ENCODE measurements at regions not wholly inside any gene's neighbourhood (a gene's known extent, or its start where the extent isn't known, plus 50 kb on each side); places are given as distances from the start of the nearest gene placed in this dataset.
"Not testable (repeated sequence)": the region's sequence is repeated elsewhere in the genome, so short reads cannot be mapped to it uniquely, and the experiment has no call there.

DNA sequence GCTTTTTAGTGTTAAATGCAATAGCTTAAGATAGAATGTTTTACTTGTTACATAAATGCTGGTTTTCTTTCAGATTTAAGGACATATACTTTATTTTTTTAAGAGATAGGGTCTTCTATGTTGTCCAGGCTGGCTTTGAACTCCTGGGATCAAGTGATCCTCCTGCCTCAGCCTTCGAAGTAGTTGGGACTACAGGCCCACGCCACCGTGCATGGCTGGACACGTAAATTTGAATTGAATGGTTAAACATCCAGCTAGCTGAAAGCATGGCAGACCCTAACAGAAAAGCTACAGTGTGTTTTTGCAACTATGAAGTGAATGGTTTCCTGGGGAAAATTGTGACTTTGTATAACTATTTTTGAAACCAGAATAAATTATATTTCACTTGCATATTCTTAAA lies 2888.6 kb downstream of the RPIA start:
- DNase-seq (ENCODE audit: low read depth, low spot score); in situ Hi-C loops (cut with HindIII; ENCODE audit: low pct_unique_long_range_greater_than_20kb, low sequenced_read_pairs): not testable (repeated sequence)

DNA sequence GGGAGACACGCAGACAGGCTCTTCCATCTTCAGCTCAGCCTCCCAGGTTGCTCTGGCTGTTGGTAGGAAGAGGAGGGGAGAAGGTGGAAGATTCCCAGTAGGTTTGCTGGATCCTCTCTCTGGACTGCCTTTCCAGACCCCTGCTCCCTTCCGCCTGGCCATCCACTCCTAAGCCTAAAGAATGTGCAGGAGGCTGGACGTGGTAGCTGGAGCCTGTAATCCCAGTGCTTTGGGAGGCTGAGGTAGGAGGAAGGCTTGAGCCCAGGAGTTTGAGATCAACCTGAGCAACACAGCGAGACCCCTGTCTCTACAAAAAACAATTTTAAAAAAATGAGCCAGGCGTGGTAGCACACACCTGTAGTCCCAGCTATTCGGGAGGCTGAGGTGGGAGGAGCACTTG lies 2895.6 kb downstream of the RPIA start:
- in situ Hi-C loops (cut with HindIII; ENCODE audit: low pct_unique_long_range_greater_than_20kb, low sequenced_read_pairs); DNase-seq (ENCODE audit: low read depth, low spot score): not testable (repeated sequence)

DNA sequence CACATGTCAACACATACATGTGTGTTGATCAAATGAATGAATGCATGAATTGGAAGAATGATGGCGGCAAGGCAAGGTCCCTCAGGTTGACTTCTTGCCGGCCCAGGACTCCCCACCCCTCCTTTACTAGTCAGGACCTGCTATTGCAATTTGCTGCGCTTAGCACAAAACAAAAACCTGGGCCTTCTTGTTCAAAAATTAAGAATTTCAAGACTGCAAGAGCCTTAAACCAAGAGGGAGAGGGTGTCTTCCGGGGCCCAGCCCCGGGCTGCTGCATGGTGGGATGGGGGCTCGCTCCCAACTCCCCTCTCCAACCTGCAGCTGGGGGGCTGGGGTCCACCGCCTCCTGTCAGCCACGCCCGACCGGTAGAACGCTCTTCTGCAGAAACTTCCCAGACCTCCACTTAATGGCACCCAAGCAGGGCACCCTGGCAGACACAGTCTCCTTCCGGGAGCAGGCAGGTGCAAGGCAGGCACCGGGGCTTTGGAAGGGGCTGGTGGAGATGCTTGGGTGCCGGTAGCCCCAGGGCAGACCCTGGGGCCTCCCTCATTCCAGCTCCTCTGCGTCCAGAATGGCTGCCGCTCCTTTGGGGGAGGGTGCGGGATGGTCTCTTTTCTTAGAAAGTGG lies 2896.5 kb downstream of the RPIA start:
- DNase-seq (ENCODE audit: low read depth, low spot score); in situ Hi-C loops (cut with HindIII; ENCODE audit: low pct_unique_long_range_greater_than_20kb, low sequenced_read_pairs): not testable (repeated sequence)

DNA sequence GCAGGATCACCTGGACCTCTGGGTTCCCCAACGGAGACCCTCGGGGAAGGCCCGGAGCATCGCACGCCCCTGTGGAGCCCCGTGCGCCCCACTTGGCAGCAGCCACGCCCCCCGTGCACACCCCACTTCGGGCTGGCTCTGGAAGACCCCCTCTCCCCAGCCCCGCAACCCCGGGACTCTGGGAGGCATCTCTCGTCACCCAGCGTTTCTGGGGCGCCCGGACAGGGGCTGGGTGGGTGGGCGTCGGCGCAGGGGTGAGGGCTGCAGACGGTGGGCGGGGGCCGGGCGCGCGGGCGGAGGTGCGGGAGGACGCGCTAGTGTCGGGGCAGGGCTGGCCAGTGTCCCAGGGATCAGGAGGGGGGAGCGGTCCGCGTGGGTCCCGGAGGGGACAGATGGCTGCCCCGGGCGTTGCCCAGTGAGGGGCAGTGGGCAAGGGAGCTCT lies 2897.3 kb downstream of the RPIA start:
- DNase-seq (ENCODE audit: low read depth, low spot score); in situ Hi-C loops (cut with HindIII; ENCODE audit: low pct_unique_long_range_greater_than_20kb, low sequenced_read_pairs): not testable (repeated sequence)

DNA sequence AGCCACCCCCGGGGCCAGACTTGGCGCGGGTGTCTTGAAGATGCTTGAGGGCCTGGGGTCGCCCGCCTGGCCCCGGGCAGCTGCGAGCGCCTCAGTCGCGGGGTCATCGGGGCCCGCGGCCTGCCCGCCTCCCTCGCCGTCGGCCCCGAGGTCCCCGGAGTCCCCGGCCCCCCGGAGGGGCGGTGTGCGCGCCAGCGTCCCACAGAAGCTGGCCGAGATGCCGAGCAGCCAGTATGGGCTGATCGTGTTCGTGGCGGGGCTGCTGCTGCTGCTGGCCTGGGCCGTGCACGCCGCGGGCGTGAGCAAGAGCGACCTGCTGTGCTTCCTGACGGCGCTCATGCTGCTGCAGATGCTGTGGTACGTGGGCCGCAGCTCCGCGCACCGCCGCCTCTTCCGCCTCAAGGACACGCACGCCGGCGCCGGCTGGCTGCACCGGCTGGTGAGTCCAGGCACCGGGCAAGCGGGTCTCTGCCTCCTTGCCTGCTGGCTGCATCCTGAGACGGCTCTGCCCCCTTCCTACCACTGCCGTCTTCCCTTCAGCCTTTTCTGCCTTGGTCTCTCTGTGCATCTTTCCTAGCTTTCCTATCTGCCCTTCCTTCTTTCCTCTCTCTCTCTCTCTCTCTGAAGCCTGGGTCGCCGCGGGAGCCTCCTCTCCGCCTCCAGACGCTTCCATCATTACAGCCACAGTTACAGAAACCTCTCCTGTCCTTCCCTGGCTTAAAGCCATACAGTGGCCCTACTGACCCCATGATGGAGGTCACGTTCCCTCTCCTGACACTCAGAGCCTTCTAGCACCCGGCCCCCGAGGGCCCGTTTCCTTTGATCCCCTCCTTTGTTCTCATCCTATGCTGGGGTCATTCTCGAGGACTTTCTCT lies 2898.2 kb downstream of the RPIA start:
- in situ Hi-C loops (cut with HindIII; ENCODE audit: low pct_unique_long_range_greater_than_20kb, low sequenced_read_pairs), result not testable (repeated sequence)

DNA sequence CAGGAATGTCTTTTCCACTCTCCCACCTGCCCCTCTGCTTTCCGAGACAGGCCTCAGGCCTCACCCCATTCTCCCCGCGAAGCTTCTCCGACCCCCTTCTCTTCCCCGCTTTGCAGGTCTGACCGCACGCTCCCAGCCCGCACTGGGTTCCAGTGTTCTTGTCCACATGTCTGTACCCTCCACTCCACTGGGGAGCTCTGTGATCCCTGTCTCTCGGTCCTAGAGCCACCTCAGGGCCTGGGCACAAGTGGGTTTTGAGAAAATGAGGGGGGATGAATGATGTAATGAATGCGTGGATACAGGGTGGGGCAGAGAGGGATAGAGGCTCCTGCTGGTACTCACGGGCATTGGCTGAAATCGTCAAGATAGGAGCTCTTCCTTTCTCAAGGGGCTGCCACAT lies 2898.9 kb downstream of the RPIA start:
- DNase-seq (ENCODE audit: low read depth, low spot score); in situ Hi-C loops (cut with HindIII; ENCODE audit: low pct_unique_long_range_greater_than_20kb, low sequenced_read_pairs): not testable (repeated sequence)

More for the DNA sequence above, 2898.2 kb downstream of the RPIA start:
- DNase-seq (ENCODE audit: low read depth, low spot score), result peak; percentile 1

DNA sequence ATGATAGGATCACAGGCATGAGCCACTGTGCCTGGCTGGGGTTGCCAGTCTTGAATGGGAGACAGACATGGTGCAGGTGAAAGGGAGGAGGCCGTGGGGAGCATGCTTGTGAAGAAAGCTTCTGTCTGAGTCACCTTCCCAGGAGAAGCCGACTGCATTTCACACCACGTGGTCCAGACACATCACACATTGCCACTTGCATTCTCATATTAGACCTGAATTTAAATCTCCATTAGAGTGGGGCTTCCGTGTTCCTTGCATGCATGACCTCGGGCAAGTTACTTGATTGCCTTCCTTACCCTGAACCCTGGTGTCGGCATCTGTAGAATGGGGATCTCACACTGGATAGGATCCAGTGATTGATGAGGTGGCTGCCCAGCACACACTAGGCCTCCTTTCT lies 2899.6 kb downstream of the RPIA start:
- DNase-seq (ENCODE audit: low read depth, low spot score); in situ Hi-C loops (cut with HindIII; ENCODE audit: low pct_unique_long_range_greater_than_20kb, low sequenced_read_pairs): not testable (repeated sequence)

DNA sequence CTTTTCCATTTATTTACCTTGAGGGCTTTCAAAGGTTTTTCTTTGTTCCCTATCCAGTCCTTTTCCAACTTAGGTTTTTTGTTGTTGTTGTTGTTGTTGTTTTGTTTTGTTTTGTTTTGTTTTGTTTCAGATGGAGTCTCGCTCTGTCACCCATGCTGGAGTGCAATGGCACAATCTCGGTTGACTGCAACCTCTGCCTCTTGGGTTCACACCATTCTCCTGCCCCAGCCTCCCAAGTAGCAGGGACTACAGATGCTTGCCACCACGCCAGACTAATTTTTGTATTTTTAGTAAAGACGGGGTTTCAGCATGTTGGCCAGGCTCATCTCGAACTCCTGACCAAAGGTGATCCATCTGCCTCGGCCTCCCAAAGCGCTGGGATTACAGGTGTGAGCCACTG lies 2906.0 kb downstream of the RPIA start:
- in situ Hi-C loops (cut with HindIII; ENCODE audit: low pct_unique_long_range_greater_than_20kb, low sequenced_read_pairs); DNase-seq (ENCODE audit: low read depth, low spot score): not testable (repeated sequence)

DNA sequence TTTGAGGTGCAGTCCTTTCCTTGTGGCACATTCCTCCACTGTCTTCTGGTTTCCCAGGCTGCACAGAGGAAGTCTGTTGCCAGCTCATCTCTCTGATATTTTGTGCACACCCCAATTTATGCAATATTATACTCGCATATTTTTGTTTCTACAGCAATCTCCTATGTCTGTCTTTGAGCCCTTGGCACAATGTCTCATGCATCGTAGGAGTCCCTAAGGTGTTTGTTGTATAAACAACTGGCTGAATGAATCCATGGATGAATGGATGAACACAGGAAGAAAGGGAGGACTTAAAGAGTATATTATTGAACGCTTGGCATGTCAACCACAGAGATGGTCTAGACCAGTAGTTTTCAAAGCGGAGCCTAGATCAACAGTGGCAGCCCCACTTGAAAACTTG lies 2907.0 kb downstream of the RPIA start:
- DNase-seq (ENCODE audit: low read depth, low spot score); in situ Hi-C loops (cut with HindIII; ENCODE audit: low pct_unique_long_range_greater_than_20kb, low sequenced_read_pairs): not testable (repeated sequence)

DNA sequence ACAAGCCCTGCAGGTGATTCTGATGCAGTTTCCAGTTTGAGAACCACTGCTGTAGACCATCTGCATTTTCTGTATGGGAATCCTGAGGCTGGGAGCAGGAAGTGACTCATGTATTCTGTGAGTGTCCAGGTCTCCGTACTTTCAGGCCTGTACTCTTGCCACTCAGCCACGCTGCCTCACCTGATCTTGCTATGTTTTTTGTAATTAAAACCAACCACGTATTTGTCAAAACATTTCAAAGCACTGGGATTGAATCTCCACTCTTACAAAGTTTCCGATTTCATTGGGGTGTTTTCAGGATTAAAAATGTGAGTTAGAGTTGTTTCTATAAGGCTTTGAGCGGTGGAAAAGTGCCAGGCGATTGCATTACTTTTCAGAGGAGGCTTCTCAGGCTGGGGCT lies 2907.5 kb downstream of the RPIA start:
- DNase-seq (ENCODE audit: low read depth, low spot score); in situ Hi-C loops (cut with HindIII; ENCODE audit: low pct_unique_long_range_greater_than_20kb, low sequenced_read_pairs): not testable (repeated sequence)

DNA sequence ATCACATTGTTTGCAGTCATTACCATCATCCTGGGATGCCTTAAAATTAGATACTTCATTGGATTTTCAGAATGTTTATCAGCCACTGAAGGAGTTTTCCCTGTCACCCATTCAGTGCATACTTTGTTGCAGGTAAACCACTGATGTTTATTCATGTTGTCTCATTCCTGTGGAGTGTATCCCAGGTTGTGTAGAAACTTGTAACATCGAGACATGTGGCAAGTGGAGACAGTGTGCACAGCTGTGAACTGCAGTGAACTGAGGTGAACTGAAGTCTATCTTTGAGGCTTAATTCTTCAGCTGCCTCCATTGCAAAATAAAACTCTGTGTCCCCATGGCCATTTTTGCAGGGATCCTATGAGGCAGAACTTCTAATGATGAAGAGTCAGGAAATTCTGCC lies 2911.4 kb downstream of the RPIA start:
- in situ Hi-C loops (cut with HindIII; ENCODE audit: low pct_unique_long_range_greater_than_20kb, low sequenced_read_pairs); DNase-seq (ENCODE audit: low read depth, low spot score): not testable (repeated sequence)

DNA sequence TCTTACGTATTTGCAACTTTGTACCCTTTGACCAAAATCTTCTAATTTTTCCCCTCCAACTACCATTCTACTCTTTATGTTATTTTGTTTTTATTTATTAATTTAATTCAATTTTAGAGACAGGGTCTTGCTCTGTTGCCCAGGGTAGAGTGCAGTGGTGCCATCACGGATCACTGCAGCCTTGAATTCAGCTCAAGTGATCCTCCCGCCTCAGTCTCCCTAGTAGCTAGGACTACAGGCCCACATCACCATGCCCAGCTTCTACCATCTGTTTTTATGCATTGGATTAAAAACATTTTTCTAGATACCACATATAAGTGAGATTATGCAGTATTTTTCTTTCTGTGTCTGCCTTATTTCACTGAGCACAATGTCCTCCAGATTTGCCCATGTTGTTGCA lies 2912.5 kb downstream of the RPIA start:
- DNase-seq (ENCODE audit: low read depth, low spot score); in situ Hi-C loops (cut with HindIII; ENCODE audit: low pct_unique_long_range_greater_than_20kb, low sequenced_read_pairs): not testable (repeated sequence)

DNA sequence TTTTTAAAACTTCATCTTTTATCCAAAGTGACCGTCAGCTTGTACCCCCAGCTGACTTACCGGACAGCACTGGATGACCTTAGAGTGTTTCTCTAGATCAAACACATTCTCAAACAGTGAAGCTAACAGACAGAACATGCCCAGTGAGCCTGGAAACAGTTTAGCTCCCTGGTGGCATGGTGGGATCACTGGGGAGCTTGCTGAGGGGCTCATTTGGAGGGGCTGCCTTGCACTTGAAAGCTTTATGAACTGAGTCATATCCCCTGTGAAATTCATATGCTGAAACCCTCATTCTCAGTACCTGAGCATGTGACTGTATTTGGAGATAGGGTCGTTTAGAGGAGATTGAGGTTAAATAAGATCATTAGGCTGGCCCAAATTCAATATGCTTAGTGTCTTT lies 2913.2 kb downstream of the RPIA start:
- in situ Hi-C loops (cut with HindIII; ENCODE audit: low pct_unique_long_range_greater_than_20kb, low sequenced_read_pairs); DNase-seq (ENCODE audit: low read depth, low spot score): not testable (repeated sequence)

DNA sequence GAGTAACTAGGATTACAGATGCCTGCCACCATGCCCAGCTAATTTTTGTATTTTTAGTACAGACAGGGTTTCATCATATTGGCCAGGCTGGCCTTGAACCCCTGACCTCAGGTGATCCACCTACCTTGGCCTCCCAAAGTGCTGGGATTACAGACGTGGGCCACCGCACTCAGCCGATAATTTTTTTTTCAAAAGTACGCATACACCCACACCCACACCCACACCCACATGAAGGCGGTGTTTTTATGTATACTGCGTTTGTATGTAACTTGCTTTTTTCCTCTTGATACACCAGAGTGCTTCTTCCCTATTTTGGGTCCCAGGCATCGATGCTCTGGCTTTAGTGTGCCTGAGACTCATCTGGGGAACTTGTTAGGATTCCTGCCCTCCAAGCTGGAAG lies 2932.3 kb downstream of the RPIA start:
- DNase-seq (ENCODE audit: low read depth, low spot score); in situ Hi-C loops (cut with HindIII; ENCODE audit: low pct_unique_long_range_greater_than_20kb, low sequenced_read_pairs): not testable (repeated sequence)

DNA sequence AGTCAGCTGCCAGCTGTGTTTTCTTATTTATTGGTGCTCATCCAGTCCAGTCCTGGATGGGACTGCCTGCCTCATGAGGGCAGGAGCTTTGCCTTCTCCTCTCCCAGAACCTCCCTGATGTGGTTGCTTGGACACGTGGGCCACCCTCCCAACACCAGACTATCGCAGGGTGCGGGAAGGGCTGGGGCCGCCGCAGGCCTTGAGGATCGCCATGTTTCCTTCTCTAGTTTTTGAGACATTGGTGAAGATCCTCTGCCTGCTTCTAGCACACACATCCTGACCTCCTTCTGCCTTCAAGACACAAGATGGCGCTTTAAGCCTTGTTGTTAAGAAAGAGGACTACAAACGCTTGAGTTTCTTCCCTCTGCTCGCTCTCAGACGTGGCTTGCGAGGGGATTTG lies 2937.0 kb downstream of the RPIA start:
- DNase-seq (ENCODE audit: low read depth, low spot score); in situ Hi-C loops (cut with HindIII; ENCODE audit: low pct_unique_long_range_greater_than_20kb, low sequenced_read_pairs): not testable (repeated sequence)

DNA sequence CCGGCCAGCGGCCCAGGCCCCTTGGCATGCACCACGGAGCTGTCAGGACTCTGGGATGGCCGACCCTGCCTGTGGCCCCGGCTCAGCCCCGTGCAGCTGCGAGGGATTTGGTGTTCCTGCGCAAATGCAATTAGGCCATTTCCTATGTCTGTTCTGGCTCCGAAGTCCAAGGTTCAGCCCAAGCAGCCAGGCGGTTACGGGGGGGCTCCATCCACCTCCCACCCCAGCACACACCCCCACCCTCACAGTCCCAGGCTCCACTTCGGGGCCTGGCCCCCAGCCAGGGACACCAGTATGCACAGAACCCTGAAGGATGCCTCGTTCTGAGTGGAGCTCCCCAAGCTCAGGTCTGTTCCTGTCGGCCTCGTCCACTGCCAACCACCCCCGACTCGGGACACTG lies 2965.7 kb downstream of the RPIA start:
- in situ Hi-C loops (cut with HindIII; ENCODE audit: low pct_unique_long_range_greater_than_20kb, low sequenced_read_pairs); DNase-seq (ENCODE audit: low read depth, low spot score): not testable (repeated sequence)

DNA sequence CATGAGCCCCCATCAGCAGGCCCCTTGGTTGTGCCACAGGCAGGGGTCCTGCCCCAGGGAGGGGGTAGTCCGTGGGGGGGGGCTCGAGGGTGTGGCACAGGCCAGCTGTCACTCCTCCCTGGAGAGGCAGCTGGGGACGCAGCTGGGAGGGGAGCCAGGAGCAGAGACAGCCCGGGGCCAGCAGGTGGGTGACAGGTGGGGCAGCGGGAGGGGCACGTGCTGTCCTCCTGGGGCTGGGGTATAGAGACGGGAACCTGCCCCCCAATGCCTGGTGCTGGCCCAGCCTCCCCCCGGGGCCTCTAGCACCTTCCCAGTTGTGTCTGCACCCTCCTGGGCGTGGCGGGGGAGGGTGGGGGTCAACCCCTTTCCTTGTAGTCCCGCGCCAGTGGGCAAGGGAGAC lies 2966.9 kb downstream of the RPIA start:
- DNase-seq (ENCODE audit: low read depth, low spot score); in situ Hi-C loops (cut with HindIII; ENCODE audit: low pct_unique_long_range_greater_than_20kb, low sequenced_read_pairs): not testable (repeated sequence)

DNA sequence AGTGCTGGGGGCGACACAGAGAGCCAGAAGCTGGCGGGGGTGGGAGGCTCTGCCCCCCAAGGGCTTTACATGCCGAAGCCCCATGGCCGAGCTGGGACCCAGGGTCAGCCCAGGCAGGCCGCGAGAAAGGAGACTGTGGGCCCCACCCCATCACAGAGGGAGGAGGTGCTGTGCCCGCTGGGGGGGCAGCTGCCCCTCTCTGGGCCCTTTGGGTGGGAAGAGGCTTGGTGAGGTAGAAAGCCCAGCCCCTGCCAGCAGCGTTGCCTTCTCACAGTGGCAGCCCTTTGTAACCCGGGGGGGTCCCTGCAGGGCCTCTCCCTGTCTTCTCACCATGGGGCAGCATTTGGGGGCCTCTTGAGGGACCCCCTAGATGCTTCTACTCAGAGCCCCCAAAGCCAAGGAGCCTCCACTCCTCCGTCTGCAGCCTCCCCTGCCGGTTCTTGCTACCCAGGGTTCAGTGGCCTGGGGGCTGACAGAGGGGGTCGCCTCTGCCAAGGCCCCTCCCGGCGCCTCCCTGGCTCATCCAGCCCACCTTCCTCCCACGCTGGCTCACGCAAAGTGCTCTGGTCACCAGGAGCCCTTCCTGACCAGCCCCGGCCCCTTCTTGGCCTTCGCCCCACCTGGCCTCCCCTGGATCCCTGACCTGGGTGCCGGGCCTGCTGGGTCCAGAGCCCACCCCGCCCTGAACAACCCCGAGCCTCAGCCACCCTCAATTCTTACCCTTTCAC lies 2967.9 kb downstream of the RPIA start:
- DNase-seq (ENCODE audit: low read depth, low spot score); in situ Hi-C loops (cut with HindIII; ENCODE audit: low pct_unique_long_range_greater_than_20kb, low sequenced_read_pairs): not testable (repeated sequence)

Measured in SK-MEL-5 (cell line).